Fibroblast of lung (primary cell): ENCODE measurements at regions not wholly inside any gene's neighbourhood (a gene's known extent, or its start where the extent isn't known, plus 50 kb on each side); places are given as distances from the start of the nearest gene placed in this dataset.

Source experiments
- EZH2 ChIP-seq: IDR thresholded peaks from 2 replicates; pipeline ENCODE4 v1.5.1; 2012; ENCODE audit warnings: low read length, control low read depth, mild to moderate bottlenecking; ENCODE audit errors: missing control alignments
- TF ChIP-seq, protein P1 (sequence below), 2 donors: IDR thresholded peaks in 1 of 2; conservative IDR thresholded peaks in 1 of 2; 1 replicate in 1 of 2; 2 replicates in 1 of 2; pipeline ENCODE4 v1.5.1; 2011 to 2012; ENCODE audit warnings: low read length in 2 of 2, control low read depth in 1 of 2, inconsistent platforms in 1 of 2, low read depth in 1 of 2, mild to moderate bottlenecking in 1 of 2

DNA sequence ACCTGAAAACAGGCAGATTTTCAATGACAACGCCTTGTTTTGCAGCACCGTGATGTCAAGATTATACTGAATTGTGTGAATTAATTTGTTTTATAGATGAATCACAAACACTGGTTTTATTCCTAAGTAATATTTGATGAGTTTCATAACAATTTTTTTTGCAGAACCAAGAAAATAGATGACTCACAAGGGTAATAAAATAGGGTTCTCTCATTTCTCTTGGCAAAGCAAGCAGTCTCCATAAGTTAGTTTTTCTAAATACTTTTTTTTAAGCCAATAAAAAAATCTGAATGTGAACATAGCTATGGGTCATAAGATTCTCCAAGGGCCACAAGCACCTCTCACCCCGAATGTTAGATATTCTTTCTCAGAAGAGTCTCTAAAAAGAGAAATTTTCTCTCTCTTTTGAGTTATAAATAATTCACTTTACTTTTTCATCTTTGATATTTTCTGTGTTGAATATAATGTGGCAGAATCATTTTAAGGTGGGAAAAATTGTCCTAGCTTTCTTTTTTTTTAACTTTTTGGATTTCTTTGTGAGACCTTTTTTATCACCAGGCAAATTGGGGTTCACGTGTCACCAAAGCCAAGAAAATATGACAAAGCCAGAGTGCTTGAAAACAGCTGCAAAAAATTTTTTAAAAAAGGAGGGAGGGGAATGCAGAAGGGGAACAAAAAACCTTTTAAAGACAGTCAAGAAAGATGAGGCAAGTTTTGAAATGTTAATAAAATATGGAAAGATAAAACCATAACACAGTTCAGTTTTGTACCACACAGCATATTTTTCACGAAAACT lies 174.6 kb upstream of the DAPK1 start:
- TF ChIP-seq, protein P1, sequence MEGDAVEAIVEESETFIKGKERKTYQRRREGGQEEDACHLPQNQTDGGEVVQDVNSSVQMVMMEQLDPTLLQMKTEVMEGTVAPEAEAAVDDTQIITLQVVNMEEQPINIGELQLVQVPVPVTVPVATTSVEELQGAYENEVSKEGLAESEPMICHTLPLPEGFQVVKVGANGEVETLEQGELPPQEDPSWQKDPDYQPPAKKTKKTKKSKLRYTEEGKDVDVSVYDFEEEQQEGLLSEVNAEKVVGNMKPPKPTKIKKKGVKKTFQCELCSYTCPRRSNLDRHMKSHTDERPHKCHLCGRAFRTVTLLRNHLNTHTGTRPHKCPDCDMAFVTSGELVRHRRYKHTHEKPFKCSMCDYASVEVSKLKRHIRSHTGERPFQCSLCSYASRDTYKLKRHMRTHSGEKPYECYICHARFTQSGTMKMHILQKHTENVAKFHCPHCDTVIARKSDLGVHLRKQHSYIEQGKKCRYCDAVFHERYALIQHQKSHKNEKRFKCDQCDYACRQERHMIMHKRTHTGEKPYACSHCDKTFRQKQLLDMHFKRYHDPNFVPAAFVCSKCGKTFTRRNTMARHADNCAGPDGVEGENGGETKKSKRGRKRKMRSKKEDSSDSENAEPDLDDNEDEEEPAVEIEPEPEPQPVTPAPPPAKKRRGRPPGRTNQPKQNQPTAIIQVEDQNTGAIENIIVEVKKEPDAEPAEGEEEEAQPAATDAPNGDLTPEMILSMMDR (conservative IDR thresholded peaks at IDR 0.05 in 1 of 2, IDR thresholded peaks at IDR 0.05 in 1 of 2; ENCODE audit: low read depth in 1 of 2, low read length in 2 of 2), result no peak
- TF ChIP-seq EZH2, result no peak
